ENCODE measurements at regions not wholly inside any gene's neighbourhood (a gene's known extent, or its start where the extent isn't known, plus 50 kb on each side); places are given as distances from the start of the nearest gene placed in this dataset.
"Not testable (repeated sequence)": the region's sequence is repeated elsewhere in the genome, so short reads cannot be mapped to it uniquely, and the experiment has no call there.

GRCh38 chr11:41803895-41804294, 344.4 kb upstream of the LRRC4C start:
- H3K27me3 ChIP-seq (ENCODE audit: control insufficient read depth, insufficient read depth, low read length), result no peaks in the 10 kb centered on the region
- no peak overlapping the region for H3K4me3 ChIP-seq (ENCODE audit: low read length)
- H3K4me1 ChIP-seq (ENCODE audit: control insufficient read depth, low read depth, low read length), result no peaks in the 10 kb centered on the region
- no peak overlapping the region for H3K9ac ChIP-seq (ENCODE audit: low read length)
- no peaks in the 10 kb centered on the region for H3K9me3 ChIP-seq (ENCODE audit: control insufficient read depth, low read depth, low read length)
- H3K36me3 ChIP-seq (ENCODE audit: control insufficient read depth, low read depth, low read length), result no peaks in the 10 kb centered on the region
- H3K27ac ChIP-seq (ENCODE audit: low read length), result no peak overlapping the region

GRCh38 chr11:41816396-41816795, 356.9 kb upstream of the LRRC4C start:
- no peaks in the 10 kb centered on the region for H3K4me1 ChIP-seq (ENCODE audit: control insufficient read depth, low read depth, low read length)
- H3K36me3 ChIP-seq (ENCODE audit: control insufficient read depth, low read depth, low read length), result no peaks in the 10 kb centered on the region
- peaks cover 22% of the 10 kb centered on the region for H3K9me3 ChIP-seq (ENCODE audit: control insufficient read depth, low read depth, low read length)
- H3K9ac ChIP-seq (ENCODE audit: low read length), result no peak overlapping the region
- no peak overlapping the region for H3K27ac ChIP-seq (ENCODE audit: low read length)
- no peak overlapping the region for H3K4me3 ChIP-seq (ENCODE audit: low read length)
- no peaks in the 10 kb centered on the region for H3K27me3 ChIP-seq (ENCODE audit: control insufficient read depth, insufficient read depth, low read length)

DNA sequence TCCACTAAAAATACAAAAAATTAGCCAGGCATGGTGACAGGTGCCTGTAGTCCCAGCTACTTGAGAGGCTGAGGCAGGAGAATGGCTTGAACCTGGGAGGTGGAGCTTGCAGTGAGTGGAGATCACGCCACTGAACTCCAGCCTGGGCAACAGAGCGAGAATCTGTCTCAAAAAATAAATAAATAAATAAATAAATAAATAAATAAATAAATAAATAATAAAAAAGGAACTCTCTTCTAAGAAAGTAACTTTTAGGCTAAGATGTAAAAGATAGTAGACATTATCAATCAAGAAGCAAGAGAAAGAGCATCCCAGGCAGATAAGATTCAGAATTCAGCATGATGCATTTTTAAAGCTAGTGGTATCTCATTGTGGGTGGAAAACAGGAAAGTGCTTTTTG, 364.8 kb upstream of the LRRC4C start:
- H3K4me1 ChIP-seq (ENCODE audit: control insufficient read depth, low read depth, low read length); H3K36me3 ChIP-seq (ENCODE audit: control insufficient read depth, low read depth, low read length); H3K4me3 ChIP-seq (ENCODE audit: low read length); H3K27ac ChIP-seq (ENCODE audit: low read length); H3K9me3 ChIP-seq (ENCODE audit: control insufficient read depth, low read depth, low read length); H3K9ac ChIP-seq (ENCODE audit: low read length); H3K27me3 ChIP-seq (ENCODE audit: control insufficient read depth, insufficient read depth, low read length): not testable (repeated sequence)

GRCh38 chr11:41826085-41826484, 366.6 kb upstream of the LRRC4C start:
- Histone ChIP-seq H3K27me3 (ENCODE audit: control insufficient read depth, insufficient read depth, low read length) (no peaks in the 10 kb centered on the region), H3K4me3 (ENCODE audit: low read length) (no peak overlapping the region), H3K9me3 (ENCODE audit: control insufficient read depth, low read depth, low read length) (no peaks in the 10 kb centered on the region), H3K4me1 (ENCODE audit: control insufficient read depth, low read depth, low read length) (no peaks in the 10 kb centered on the region), H3K36me3 (ENCODE audit: control insufficient read depth, low read depth, low read length) (no peaks in the 10 kb centered on the region), H3K27ac (ENCODE audit: low read length) (no peak overlapping the region), H3K9ac (ENCODE audit: low read length) (no peak overlapping the region)

GRCh38 chr11:41836431-41836830, 377.0 kb upstream of the LRRC4C start:
- no peak overlapping the region for H3K27ac ChIP-seq (ENCODE audit: low read length)
- H3K4me3 ChIP-seq (ENCODE audit: low read length), result no peak overlapping the region
- no peaks in the 10 kb centered on the region for H3K4me1 ChIP-seq (ENCODE audit: control insufficient read depth, low read depth, low read length)
- H3K9ac ChIP-seq (ENCODE audit: low read length), result no peak overlapping the region
- H3K27me3 ChIP-seq (ENCODE audit: control insufficient read depth, insufficient read depth, low read length), result no peaks in the 10 kb centered on the region
- no peaks in the 10 kb centered on the region for H3K9me3 ChIP-seq (ENCODE audit: control insufficient read depth, low read depth, low read length)
- no peaks in the 10 kb centered on the region for H3K36me3 ChIP-seq (ENCODE audit: control insufficient read depth, low read depth, low read length)

- H3K27me3 ChIP-seq (ENCODE audit: control insufficient read depth, insufficient read depth, low read length), result no peaks in the 10 kb centered on the region
- no peaks in the 10 kb centered on the region for H3K9me3 ChIP-seq (ENCODE audit: control insufficient read depth, low read depth, low read length)
- H3K9ac ChIP-seq (ENCODE audit: low read length), result no peak overlapping the region
- no peak overlapping the region for H3K27ac ChIP-seq (ENCODE audit: low read length)
- H3K4me1 ChIP-seq (ENCODE audit: control insufficient read depth, low read depth, low read length), result no peaks in the 10 kb centered on the region
- no peak overlapping the region for H3K4me3 ChIP-seq (ENCODE audit: low read length)
- H3K36me3 ChIP-seq (ENCODE audit: control insufficient read depth, low read depth, low read length), result no peaks in the 10 kb centered on the region
Observed at GRCh38 chr11:41842673-41843072, 383.2 kb upstream of the LRRC4C start.

GRCh38 chr11:41845066-41845465, 385.6 kb upstream of the LRRC4C start:
- no peak overlapping the region for H3K4me3 ChIP-seq (ENCODE audit: low read length)
- H3K9ac ChIP-seq (ENCODE audit: low read length), result no peak overlapping the region
- H3K4me1 ChIP-seq (ENCODE audit: control insufficient read depth, low read depth, low read length), result no peaks in the 10 kb centered on the region
- no peak overlapping the region for H3K27ac ChIP-seq (ENCODE audit: low read length)
- no peaks in the 10 kb centered on the region for H3K9me3 ChIP-seq (ENCODE audit: control insufficient read depth, low read depth, low read length)
- no peaks in the 10 kb centered on the region for H3K27me3 ChIP-seq (ENCODE audit: control insufficient read depth, insufficient read depth, low read length)
- no peaks in the 10 kb centered on the region for H3K36me3 ChIP-seq (ENCODE audit: control insufficient read depth, low read depth, low read length)

- no peak overlapping the region for H3K4me3 ChIP-seq (ENCODE audit: low read length)
- H3K27me3 ChIP-seq (ENCODE audit: control insufficient read depth, insufficient read depth, low read length), result no peaks in the 10 kb centered on the region
- no peak overlapping the region for H3K9ac ChIP-seq (ENCODE audit: low read length)
- H3K9me3 ChIP-seq (ENCODE audit: control insufficient read depth, low read depth, low read length), result no peaks in the 10 kb centered on the region
- H3K27ac ChIP-seq (ENCODE audit: low read length), result no peak overlapping the region
- no peaks in the 10 kb centered on the region for H3K36me3 ChIP-seq (ENCODE audit: control insufficient read depth, low read depth, low read length)
- H3K4me1 ChIP-seq (ENCODE audit: control insufficient read depth, low read depth, low read length), result peaks cover 8% of the 10 kb centered on the region
Observed at GRCh38 chr11:41848349-41848748, 388.9 kb upstream of the LRRC4C start.

GRCh38 chr11:41849250-41849649, 389.8 kb upstream of the LRRC4C start:
- Histone ChIP-seq H3K27ac (ENCODE audit: low read length) (no peak overlapping the region), H3K36me3 (ENCODE audit: control insufficient read depth, low read depth, low read length) (no peaks in the 10 kb centered on the region), H3K27me3 (ENCODE audit: control insufficient read depth, insufficient read depth, low read length) (no peaks in the 10 kb centered on the region), H3K4me1 (ENCODE audit: control insufficient read depth, low read depth, low read length) (peaks cover 8% of the 10 kb centered on the region), H3K4me3 (ENCODE audit: low read length) (no peak overlapping the region), H3K9ac (ENCODE audit: low read length) (no peak overlapping the region), H3K9me3 (ENCODE audit: control insufficient read depth, low read depth, low read length) (no peaks in the 10 kb centered on the region)

GRCh38 chr11:41851743-41852142, 392.3 kb upstream of the LRRC4C start:
- no peaks in the 10 kb centered on the region for H3K9me3 ChIP-seq (ENCODE audit: control insufficient read depth, low read depth, low read length)
- H3K27me3 ChIP-seq (ENCODE audit: control insufficient read depth, insufficient read depth, low read length), result no peaks in the 10 kb centered on the region
- no peak overlapping the region for H3K9ac ChIP-seq (ENCODE audit: low read length)
- H3K27ac ChIP-seq (ENCODE audit: low read length), result no peak overlapping the region
- no peak overlapping the region for H3K4me3 ChIP-seq (ENCODE audit: low read length)
- peaks cover 8% of the 10 kb centered on the region for H3K4me1 ChIP-seq (ENCODE audit: control insufficient read depth, low read depth, low read length)
- H3K36me3 ChIP-seq (ENCODE audit: control insufficient read depth, low read depth, low read length), result no peaks in the 10 kb centered on the region

DNA sequence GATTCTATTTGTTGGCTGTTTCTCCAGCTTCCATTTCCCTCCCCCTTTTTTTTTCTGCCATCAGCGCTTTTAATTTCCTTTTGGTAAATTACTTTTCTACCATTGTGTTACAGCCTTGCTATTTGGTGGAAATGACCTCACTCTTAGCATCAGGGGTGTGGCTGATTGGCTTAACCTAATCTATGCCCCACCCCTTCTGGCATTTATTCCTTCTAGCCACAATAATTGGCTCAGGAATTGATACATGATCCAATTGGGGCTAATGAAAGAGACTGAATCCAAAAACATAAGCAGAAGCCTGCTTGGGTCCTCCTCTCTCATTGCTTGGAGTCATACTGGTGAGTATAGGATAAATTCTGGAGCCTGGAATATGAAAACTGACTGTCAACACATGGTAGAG, 402.4 kb upstream of the LRRC4C start:
- H3K9me3 ChIP-seq (ENCODE audit: control insufficient read depth, low read depth, low read length), result no peaks in the 10 kb centered on the region
- H3K4me1 ChIP-seq (ENCODE audit: control insufficient read depth, low read depth, low read length), result no peaks in the 10 kb centered on the region
- no peak overlapping the region for H3K4me3 ChIP-seq (ENCODE audit: low read length)
- H3K36me3 ChIP-seq (ENCODE audit: control insufficient read depth, low read depth, low read length), result no peaks in the 10 kb centered on the region
- no peak overlapping the region for H3K27ac ChIP-seq (ENCODE audit: low read length)
- H3K9ac ChIP-seq (ENCODE audit: low read length), result no peak overlapping the region
- H3K27me3 ChIP-seq (ENCODE audit: control insufficient read depth, insufficient read depth, low read length), result no peaks in the 10 kb centered on the region

GRCh38 chr11:41866525-41866924, 407.1 kb upstream of the LRRC4C start:
- Histone ChIP-seq H3K36me3 (ENCODE audit: control insufficient read depth, low read depth, low read length) (no peaks in the 10 kb centered on the region), H3K27me3 (ENCODE audit: control insufficient read depth, insufficient read depth, low read length) (no peaks in the 10 kb centered on the region), H3K9me3 (ENCODE audit: control insufficient read depth, low read depth, low read length) (no peaks in the 10 kb centered on the region), H3K4me1 (ENCODE audit: control insufficient read depth, low read depth, low read length) (no peaks in the 10 kb centered on the region), H3K27ac (ENCODE audit: low read length) (no peak overlapping the region), H3K9ac (ENCODE audit: low read length) (no peak overlapping the region), H3K4me3 (ENCODE audit: low read length) (no peak overlapping the region)
